ENCODE measurements at regions not wholly inside any gene's neighbourhood (a gene's known extent, or its start where the extent isn't known, plus 50 kb on each side); places are given as distances from the start of the nearest gene placed in this dataset.

DNA sequence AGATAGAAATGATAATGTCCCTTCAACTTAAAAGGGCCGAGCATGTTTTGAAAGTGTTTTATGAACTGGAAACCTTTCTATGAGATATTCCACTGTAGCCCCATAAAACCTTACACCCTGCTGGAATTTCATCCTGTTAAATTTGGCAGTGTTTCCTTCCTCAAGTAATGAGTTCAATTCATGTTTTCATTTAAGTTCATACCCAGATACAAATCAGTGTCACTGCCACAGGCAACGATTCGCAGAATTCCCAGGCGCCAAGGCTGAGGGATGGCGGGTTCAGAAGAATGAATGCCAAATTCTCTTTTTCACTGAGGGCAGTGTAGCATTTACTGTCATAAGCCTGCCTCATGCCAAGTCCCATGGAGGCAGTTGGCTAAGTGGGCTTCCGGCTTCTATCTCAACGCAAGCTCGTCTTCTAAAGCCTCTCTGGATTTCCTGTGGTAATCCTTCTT, 511.8 kb upstream of the ID4 start:
- POLR2A ChIA-PET (ENCODE audit: unreplicated experiment) = no interaction called here
- H2AFZ ChIP-seq (replicated peaks; ENCODE audit: low read length, poor library complexity) = no peak overlapping the region

More for the DNA sequence above, 511.8 kb upstream of the ID4 start:
- Histone ChIP-seq H3K4me1 (ENCODE audit: control insufficient read depth, insufficient read depth, low read length) (no peaks in the 10 kb centered on the region), H3K9me1 (ENCODE audit: insufficient read depth, low read length) (no peaks in the 10 kb centered on the region), H3K4me2 (ENCODE audit: low read depth, low read length) (no peak overlapping the region), H3K18ac (ENCODE audit: low read depth, low read length) (no peak overlapping the region), H3K4ac (ENCODE audit: low read depth, low read length) (no peak overlapping the region), H2AK5ac (ENCODE audit: low read depth, low read length) (no peak overlapping the region), H3K23ac (ENCODE audit: low read depth, low read length) (no peak overlapping the region), H3K9me3 (ENCODE audit: control insufficient read depth, insufficient read depth, low read length) (peaks cover 6% of the 10 kb centered on the region; the same call in 1 of the 2 replicates), H2BK20ac (ENCODE audit: low read depth, low read length) (no peak overlapping the region), H3K14ac (replicated peaks; ENCODE audit: low read depth, low read length) (no peak overlapping the region), H3K4me3 (ENCODE audit: insufficient read depth, low read depth, low read length) (no peak overlapping the region), H3K27me3 (ENCODE audit: control insufficient read depth, insufficient read depth, low read length) (no peaks in the 10 kb centered on the region), H2BK15ac (ENCODE audit: low read depth, low read length) (no peak overlapping the region), H3K79me1 (ENCODE audit: low read depth in 1 of 2, low read length in 2 of 2) (no peaks in the 10 kb centered on the region), H4K91ac (ENCODE audit: insufficient read depth, low read depth, low read length) (no peak overlapping the region), H3K9ac (ENCODE audit: low read depth, low read length) (no peak overlapping the region), H2BK5ac (ENCODE audit: low read depth, low read length, poor library complexity, severe bottlenecking) (no peak overlapping the region), H2AK9ac (replicated peaks; ENCODE audit: low read depth, low read length, poor library complexity) (no peak overlapping the region), H4K20me1 (ENCODE audit: insufficient read depth, low read length) (no peaks in the 10 kb centered on the region), H4K5ac (ENCODE audit: low read depth, low read length) (no peak overlapping the region), H3K56ac (ENCODE audit: extremely low read depth, insufficient read depth, low read length) (no peak overlapping the region), H2BK120ac (ENCODE audit: low read depth, low read length) (no peak overlapping the region), H4K8ac (ENCODE audit: low read depth in 2 of 2, low read length in 2 of 2) (no peak overlapping the region), H3K36me3 (ENCODE audit: control insufficient read depth, insufficient read depth, low read length) (no peaks in the 10 kb centered on the region), H3K27ac (ENCODE audit: insufficient read depth, low read length) (no peak overlapping the region)
- dilution Hi-C loops (cut with HindIII; ENCODE audit: low sequenced_read_pairs, unreplicated experiment) = no loop called here
- in situ Hi-C loops (cut with MboI; ENCODE audit: low sequenced_read_pairs) = no loop called here
- intact Hi-C loops (cut with micrococcal nuclease) = no loop called here
- BruUV-seq (replicated peaks) = no TSS peak
- DNase-seq = no peak
- no CpG with 5 or more reads among the region's 8 CpGs for WGBS, 2 experiments (ENCODE audit: extremely low coverage in 2 of 2, insufficient read length in 1 of 2)
- CTCF ChIA-PET = no interaction called here
- ATAC-seq (ENCODE audit: low read depth) = no peak
- TF ChIP-seq MAFK (IDR thresholded peaks at IDR 0.05; ENCODE audit: low read depth, low read length) (no peak), POLR2A (IDR thresholded peaks at IDR 0.05; ENCODE audit: low read depth, low read length) (no peak), RFX5 (IDR thresholded peaks at IDR 0.05; ENCODE audit: low read depth, low read length) (no peak), CHD1 (IDR thresholded peaks at IDR 0.05; ENCODE audit: low read depth, low read length) (no peak), RCOR1 (IDR thresholded peaks at IDR 0.05; ENCODE audit: insufficient replicate concordance, low read length) (no peak), RAD21 (IDR thresholded peaks at IDR 0.05; ENCODE audit: low read length) (no peak), MXI1 (IDR thresholded peaks at IDR 0.05; ENCODE audit: borderline replicate concordance, low read depth, low read length) (no peak), SMC3 (IDR thresholded peaks at IDR 0.05; ENCODE audit: low read depth, low read length) (no peak), CEBPB (IDR thresholded peaks at IDR 0.05; ENCODE audit: low read depth, low read length) (no peak), MAZ (IDR thresholded peaks at IDR 0.05; ENCODE audit: borderline replicate concordance, low read depth, low read length) (no peak), BHLHE40 (IDR thresholded peaks at IDR 0.05; ENCODE audit: low read depth, low read length) (no peak), FOS (IDR thresholded peaks at IDR 0.05; ENCODE audit: low read depth, low read length) (no peak), NFE2L2 (IDR thresholded peaks at IDR 0.05; ENCODE audit: low read depth, low read length) (no peak)
- TF ChIP-seq, protein P1, sequence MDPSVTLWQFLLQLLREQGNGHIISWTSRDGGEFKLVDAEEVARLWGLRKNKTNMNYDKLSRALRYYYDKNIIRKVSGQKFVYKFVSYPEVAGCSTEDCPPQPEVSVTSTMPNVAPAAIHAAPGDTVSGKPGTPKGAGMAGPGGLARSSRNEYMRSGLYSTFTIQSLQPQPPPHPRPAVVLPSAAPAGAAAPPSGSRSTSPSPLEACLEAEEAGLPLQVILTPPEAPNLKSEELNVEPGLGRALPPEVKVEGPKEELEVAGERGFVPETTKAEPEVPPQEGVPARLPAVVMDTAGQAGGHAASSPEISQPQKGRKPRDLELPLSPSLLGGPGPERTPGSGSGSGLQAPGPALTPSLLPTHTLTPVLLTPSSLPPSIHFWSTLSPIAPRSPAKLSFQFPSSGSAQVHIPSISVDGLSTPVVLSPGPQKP (IDR thresholded peaks at IDR 0.05; ENCODE audit: borderline replicate concordance, low read depth, low read length) = no peak
- TF ChIP-seq, protein P2, sequence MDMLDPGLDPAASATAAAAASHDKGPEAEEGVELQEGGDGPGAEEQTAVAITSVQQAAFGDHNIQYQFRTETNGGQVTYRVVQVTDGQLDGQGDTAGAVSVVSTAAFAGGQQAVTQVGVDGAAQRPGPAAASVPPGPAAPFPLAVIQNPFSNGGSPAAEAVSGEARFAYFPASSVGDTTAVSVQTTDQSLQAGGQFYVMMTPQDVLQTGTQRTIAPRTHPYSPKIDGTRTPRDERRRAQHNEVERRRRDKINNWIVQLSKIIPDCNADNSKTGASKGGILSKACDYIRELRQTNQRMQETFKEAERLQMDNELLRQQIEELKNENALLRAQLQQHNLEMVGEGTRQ (IDR thresholded peaks at IDR 0.05; ENCODE audit: low read depth, low read length) = no peak
- TF ChIP-seq, protein P3, sequence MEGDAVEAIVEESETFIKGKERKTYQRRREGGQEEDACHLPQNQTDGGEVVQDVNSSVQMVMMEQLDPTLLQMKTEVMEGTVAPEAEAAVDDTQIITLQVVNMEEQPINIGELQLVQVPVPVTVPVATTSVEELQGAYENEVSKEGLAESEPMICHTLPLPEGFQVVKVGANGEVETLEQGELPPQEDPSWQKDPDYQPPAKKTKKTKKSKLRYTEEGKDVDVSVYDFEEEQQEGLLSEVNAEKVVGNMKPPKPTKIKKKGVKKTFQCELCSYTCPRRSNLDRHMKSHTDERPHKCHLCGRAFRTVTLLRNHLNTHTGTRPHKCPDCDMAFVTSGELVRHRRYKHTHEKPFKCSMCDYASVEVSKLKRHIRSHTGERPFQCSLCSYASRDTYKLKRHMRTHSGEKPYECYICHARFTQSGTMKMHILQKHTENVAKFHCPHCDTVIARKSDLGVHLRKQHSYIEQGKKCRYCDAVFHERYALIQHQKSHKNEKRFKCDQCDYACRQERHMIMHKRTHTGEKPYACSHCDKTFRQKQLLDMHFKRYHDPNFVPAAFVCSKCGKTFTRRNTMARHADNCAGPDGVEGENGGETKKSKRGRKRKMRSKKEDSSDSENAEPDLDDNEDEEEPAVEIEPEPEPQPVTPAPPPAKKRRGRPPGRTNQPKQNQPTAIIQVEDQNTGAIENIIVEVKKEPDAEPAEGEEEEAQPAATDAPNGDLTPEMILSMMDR (conservative IDR thresholded peaks at IDR 0.05; ENCODE audit: low read depth, low read length) = no peak

Data from IMR-90 (cell line).